Thymus (tissue), 11 donors: ENCODE measurements at regions not wholly inside any gene's neighbourhood (a gene's known extent, or its start where the extent isn't known, plus 50 kb on each side); places are given as distances from the start of the nearest gene placed in this dataset.
"Not testable (repeated sequence)": the region's sequence is repeated elsewhere in the genome, so short reads cannot be mapped to it uniquely, and the experiment has no call there.

Source experiments
- DNase-seq, 9 donors: peaks; one replicate each; pipeline ENCODE4 v3.0.0-alpha.2; 2013; ENCODE audit warnings: low spot score in 9 of 9, low read depth in 6 of 9, missing footprints in 1 of 9
- H3K27ac ChIP-seq, 2 donors: one replicate each; pipeline ENCODE4 v1.5.1; 2013; ENCODE audit warnings: control low read depth in 1 of 2, low read depth in 1 of 2, low read length in 1 of 2, mild to moderate bottlenecking in 1 of 2, moderate library complexity in 1 of 2
- H3K27me3 ChIP-seq, 2 donors: one replicate each; pipeline ENCODE4 v1.5.1; 2013; ENCODE audit warnings: low read length in 1 of 2; ENCODE audit not compliant: control insufficient read depth in 2 of 2, insufficient read depth in 1 of 2
- H3K36me3 ChIP-seq, 2 donors: one replicate each; pipeline ENCODE4 v1.5.1; 2013; ENCODE audit warnings: low read length in 1 of 2, mild to moderate bottlenecking in 1 of 2, moderate library complexity in 1 of 2; ENCODE audit not compliant: control insufficient read depth in 2 of 2, insufficient read depth in 2 of 2
- H3K4me1 ChIP-seq, 2 donors: one replicate each; pipeline ENCODE4 v1.5.1; 2013; ENCODE audit warnings: low read length in 2 of 2; ENCODE audit not compliant: control insufficient read depth in 2 of 2, insufficient read depth in 2 of 2
- H3K4me3 ChIP-seq, 2 donors: one replicate each; pipeline ENCODE4 v1.5.1; 2013; ENCODE audit warnings: low read length in 2 of 2, control low read depth in 1 of 2, mild to moderate bottlenecking in 1 of 2
- H3K9me3 ChIP-seq, 2 donors: one replicate each; pipeline ENCODE4 v1.5.1; 2013; ENCODE audit warnings: low read length in 1 of 2, mild to moderate bottlenecking in 1 of 2; ENCODE audit not compliant: control insufficient read depth in 2 of 2, insufficient read depth in 1 of 2
- WGBS: extraction: QIAGEN DNeasy Blood & Tissue Kit; methylation state at CpG from one replicate; pipeline ENCODE4 v1.1.7; 2013; 5-methylcytosine and 5-hydroxymethylcytosine counted together
- donor health status: healthy.

DNA sequence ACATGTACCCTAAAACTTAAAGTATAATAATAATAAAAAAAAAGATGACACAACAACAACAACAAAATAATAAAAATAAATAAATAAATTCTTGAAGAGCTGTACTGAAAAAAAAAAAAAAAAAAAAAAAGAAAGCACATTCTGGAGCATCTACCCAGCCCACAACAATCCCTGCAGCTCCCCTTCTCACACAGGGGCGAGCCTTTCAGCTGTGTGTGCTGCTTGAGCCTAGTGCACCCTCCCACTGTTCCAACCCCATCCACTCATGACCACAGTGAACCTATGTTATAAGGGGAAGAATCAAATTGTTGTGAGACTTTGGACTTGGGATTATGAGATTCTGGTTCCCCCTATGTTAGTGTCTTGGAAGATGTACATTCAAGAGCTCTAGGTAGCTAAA lies 161.5 kb upstream of the JADE1 start:
- H3K4me3 ChIP-seq: no peak overlapping the region
- no peaks in the 10 kb centered on the region for H3K36me3 ChIP-seq
- H3K9me3 ChIP-seq: no peaks in the 10 kb centered on the region
- no peaks in the 10 kb centered on the region for H3K4me1 ChIP-seq
- H3K27ac ChIP-seq: no peak overlapping the region
- 96% methylated on average over 1 of the region's 1 CpG for WGBS
- DNase-seq: no peak
- no peaks in the 10 kb centered on the region for H3K27me3 ChIP-seq

DNA sequence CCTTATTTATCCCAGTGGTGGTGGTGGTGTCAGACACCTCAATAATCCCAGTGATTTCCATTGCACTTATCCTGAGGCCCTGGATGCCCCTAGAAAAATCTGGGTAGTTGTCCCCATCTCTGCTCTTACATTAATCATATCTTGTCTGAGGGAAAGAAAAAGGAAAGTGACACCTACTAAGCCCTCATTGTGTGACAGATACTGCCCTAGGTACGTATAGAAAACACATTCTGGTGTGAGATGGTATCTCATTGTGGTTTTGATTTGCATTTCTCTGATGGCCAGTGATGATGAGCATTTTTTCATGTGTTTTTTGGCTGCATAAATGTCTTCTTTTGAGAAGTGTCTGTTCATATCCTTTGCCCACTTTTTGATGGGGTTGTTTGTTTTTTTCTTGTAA lies 162.6 kb upstream of the JADE1 start:
- H3K27ac ChIP-seq, H3K4me1 ChIP-seq, H3K27me3 ChIP-seq, H3K36me3 ChIP-seq, DNase-seq, H3K9me3 ChIP-seq, H3K4me3 ChIP-seq: not testable (repeated sequence)
- WGBS: 50% methylated on average over 1 of the region's 1 CpG

DNA sequence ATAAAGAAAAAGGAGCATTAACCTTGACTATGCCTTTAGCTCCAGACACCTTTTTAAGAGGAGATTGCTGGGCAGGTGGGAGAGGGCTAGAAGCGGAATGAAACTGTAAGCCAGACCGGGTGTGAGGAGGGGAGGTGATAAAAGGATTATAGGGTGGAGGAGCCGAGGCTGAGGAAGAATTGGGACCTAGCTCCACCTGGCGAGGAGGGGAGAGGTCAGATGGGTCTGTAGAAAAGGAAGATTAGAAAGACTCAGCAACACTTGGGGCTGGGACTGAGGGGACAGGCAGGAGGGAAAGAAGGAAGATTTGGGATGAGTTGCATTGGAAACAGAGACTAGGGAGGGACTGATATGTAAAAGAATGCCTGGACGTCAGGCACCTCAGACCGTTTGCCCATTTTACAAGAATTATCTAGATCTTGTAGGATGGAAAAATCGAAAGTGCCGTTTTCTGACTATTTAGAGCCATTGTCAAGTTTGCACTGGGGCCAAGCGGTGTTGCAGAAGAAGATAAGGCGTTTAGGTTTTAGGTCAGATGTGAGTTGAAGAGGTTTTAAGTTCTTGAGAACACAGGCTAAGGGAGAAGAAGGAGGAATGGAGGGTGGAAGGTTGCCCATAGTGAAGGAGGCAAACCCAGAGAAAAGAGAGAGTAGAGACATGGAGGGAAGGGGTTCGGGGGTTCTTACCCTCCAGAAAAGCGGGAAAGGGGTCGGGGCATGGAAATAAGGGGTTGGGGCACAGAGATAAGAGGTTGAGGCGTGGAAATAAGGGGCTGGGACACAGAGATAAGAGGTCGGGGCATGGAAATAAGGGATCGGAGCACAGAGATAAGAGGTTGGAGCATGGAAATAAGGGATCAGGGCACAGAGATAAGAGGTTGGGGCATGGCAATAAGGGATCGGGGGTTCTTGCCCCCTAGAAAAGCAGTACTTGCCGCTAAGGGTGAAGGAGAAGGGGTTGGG lies 164.5 kb upstream of the JADE1 start:
- H3K27ac ChIP-seq, H3K36me3 ChIP-seq: not testable (repeated sequence)
- 90% methylated on average over 18 of the region's 18 CpGs for WGBS

DNA sequence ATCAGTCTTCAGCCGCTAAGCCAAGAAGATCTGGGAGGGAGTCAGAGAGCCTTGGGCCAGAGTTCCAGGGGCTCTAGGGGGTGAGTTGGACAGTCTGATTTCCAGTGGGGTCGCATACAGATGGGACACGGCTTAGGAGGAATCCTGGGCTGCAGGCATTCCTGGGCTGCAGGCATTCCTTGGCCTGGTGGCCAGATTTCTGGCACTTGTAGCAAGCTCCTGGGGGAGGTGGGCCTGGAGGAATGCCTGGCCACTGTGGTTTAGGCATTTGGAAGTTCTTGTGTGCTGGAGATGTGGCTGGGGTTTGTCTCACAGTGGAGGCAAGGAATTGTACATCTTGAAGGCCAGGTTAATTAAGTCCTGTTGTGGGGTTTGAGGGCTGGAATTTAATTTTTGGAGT lies 165.4 kb upstream of the JADE1 start:
- not testable (repeated sequence) for H3K36me3 ChIP-seq, H3K27ac ChIP-seq, DNase-seq, H3K4me1 ChIP-seq, H3K27me3 ChIP-seq, H3K9me3 ChIP-seq, H3K4me3 ChIP-seq
- 96% methylated on average over 3 of the region's 3 CpGs for WGBS

More for the DNA sequence above, 164.5 kb upstream of the JADE1 start:
- not testable (repeated sequence) for H3K27me3 ChIP-seq, DNase-seq, H3K9me3 ChIP-seq, H3K4me3 ChIP-seq, H3K4me1 ChIP-seq

DNA sequence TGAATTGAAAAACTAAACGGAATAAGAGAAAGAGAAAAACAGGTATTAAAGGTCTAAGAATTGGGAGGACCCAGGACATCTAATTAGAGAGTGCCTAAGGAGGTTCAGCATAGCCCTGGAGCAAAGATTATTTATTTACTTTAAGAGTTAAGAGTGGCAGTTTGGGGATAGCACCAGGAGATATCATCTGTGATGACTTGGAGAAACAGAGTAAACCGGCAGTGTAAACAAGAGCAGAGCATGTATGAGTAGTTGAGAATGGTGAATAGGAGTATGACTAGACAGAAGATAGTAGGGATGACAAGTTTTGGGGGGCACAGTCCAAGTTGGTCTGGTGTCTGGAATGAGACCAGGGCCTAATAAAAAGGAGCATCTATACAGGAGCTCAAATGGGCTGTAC lies 167.9 kb upstream of the JADE1 start:
- WGBS: 94% methylated on average over 2 of the region's 2 CpGs
- H3K9me3 ChIP-seq, H3K4me1 ChIP-seq, DNase-seq, H3K27ac ChIP-seq, H3K36me3 ChIP-seq, H3K4me3 ChIP-seq, H3K27me3 ChIP-seq: not testable (repeated sequence)

DNA sequence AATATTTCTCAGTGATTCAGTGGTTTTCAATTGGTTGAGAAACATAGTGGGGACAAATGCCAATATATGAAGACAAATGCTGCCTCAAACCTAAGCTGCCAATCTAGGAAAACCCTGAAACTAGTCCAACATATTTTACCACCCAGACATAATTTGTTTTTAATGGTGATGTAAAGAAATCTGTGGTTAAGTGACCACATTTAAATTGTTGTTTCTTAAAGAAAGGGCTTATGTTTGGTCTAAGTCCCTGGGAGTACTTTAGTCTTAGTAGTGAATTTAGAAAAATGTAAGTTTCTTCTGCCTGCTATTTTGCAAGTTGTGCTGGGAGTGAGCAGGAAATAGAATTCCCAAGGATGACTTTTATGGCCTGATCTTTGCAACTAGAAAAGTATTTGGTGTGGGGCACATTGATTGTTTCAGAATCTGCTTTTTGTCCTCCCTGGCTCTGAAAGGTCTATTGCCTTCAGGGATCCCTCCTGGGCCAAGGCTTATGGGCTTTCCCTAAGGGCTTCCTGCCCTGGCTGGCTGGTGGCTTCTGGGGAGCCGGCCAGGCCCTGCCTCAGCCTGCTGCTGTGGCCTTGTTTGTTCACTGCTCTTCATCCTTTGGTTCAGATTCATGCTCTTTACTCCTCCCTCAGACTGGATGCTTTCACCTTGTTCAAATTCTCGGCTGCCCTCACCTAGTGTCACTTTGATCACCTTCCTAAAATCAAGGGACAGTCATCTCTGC lies 169.8 kb upstream of the JADE1 start:
- Histone ChIP-seq H3K4me3 (no peak overlapping the region), H3K27me3 (no peaks in the 10 kb centered on the region), H3K36me3 (no peaks in the 10 kb centered on the region), H3K27ac (no peak overlapping the region), H3K4me1 (no peaks in the 10 kb centered on the region), H3K9me3 (no peaks in the 10 kb centered on the region)
- no peak for DNase-seq
- WGBS: 87% methylated on average over 2 of the region's 2 CpGs

DNA sequence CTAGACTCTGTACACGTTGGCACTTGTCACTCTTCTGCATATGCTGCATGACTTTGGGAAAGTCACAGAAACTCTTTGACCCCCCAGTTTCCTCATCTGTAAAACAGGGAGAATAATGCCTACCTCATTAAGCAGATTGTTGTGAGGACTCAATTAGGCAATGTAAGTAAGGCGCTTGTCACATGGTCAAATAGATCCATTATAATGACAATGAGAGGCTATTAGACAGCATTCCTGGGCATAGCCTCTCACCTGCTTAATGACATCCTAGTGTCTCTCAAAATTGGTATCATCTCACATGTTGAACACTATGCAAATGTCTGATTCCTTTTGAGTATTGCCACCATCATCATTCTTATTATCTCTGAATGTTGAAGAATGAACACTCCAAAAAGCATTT lies 172.6 kb upstream of the JADE1 start:
- no peaks in the 10 kb centered on the region for H3K27me3 ChIP-seq
- H3K4me3 ChIP-seq: no peak overlapping the region
- no peaks in the 10 kb centered on the region for H3K4me1 ChIP-seq
- 95% methylated on average over 2 of the region's 2 CpGs for WGBS
- no peaks in the 10 kb centered on the region for H3K36me3 ChIP-seq
- H3K9me3 ChIP-seq: no peaks in the 10 kb centered on the region
- no peak for DNase-seq
- H3K27ac ChIP-seq: no peak overlapping the region

DNA sequence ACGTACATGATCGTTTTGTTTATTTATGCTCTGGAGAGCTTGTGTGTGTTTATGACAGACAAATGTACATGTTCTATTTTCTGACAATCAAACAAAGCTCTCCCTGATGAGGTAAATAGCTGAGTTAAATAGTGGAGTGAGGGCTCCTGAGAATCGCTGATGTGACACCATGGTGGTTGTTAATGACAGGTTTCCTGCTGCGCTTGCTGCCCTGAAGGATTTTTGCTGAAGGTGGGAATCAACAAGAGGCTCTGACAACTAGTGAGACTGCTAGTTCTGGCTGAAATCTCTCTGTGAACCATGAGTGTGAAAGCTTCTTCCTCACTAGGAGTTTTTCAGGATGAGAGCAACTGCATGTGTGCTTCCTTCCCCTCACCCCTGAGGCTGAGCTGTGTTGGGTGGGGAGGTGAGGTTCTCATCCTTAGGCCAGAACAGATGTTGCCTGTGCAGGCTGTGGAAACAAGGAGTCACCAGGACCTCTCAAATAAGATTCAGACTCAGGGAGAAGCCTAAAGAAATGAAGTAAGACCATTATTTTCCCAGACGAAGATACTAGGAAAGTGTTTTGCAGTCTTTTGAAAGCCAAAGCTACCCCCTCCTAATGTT lies 173.4 kb upstream of the JADE1 start:
- Histone ChIP-seq H3K4me3 (no peak overlapping the region), H3K27me3 (no peaks in the 10 kb centered on the region), H3K36me3 (no peaks in the 10 kb centered on the region), H3K27ac (no peak overlapping the region), H3K9me3 (no peaks in the 10 kb centered on the region), H3K4me1 (no peaks in the 10 kb centered on the region)
- no peak for DNase-seq
- 86% methylated on average over 5 of the region's 5 CpGs for WGBS
